Erythroblast (primary cell): ENCODE measurements at regions not wholly inside any gene's neighbourhood (a gene's known extent, or its start where the extent isn't known, plus 50 kb on each side); places are given as distances from the start of the nearest gene placed in this dataset.

Experiments used
- GATA1 ChIP-seq: IDR thresholded peaks from 2 replicates; pipeline ENCODE4 v1.6.1; 2011; ENCODE audit warnings: low read depth, mild to moderate bottlenecking, control low read depth, low read length, moderate library complexity
- POLR2A ChIP-seq: IDR thresholded peaks from 2 replicates; pipeline ENCODE4 v1.6.1; 2011; ENCODE audit warnings: mild to moderate bottlenecking, low read length

DNA sequence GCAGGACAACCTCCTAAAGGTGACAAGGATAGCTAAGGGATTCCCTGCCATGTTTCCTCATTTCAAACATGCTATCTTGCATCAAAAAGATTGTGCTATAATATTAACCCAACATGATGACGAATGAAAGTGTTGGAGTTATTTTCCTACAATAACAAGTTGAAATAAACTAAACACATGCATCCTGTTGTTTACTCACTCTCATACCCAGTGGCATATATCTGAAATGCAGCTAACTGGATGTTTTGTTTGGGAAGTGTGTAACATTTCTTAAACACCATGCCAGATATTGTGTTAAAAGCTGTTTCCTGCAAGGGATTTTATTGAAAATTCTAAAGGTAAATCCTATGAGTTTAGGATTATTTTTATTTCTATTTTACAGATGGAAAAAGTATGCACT is 139.6 kb downstream of the TFPI2 start:
- no peak for TF ChIP-seq POLR2A
- TF ChIP-seq GATA1: no peak
